ENCODE measurements at regions not wholly inside any gene's neighbourhood (a gene's known extent, or its start where the extent isn't known, plus 50 kb on each side); places are given as distances from the start of the nearest gene placed in this dataset.

GRCh38 chr7:41107938-41108448 lies 594.9 kb downstream of the INHBA start:
- no peak for DNase-seq (ENCODE audit: low spot score)
- no peak overlapping the region for H3K4me3 Mint-ChIP-seq (ENCODE audit: unreplicated experiment)

GRCh38 chr7:41107330-41107937 lies 595.5 kb downstream of the INHBA start:
- H3K4me1 Mint-ChIP-seq (ENCODE audit: low read depth) = peaks cover 38% of the 10 kb centered on the region

More at GRCh38 chr7:41107938-41108448, 594.9 kb downstream of the INHBA start:
- Mint-ChIP-seq H3K27me3 (ENCODE audit: low read depth) (no peaks in the 10 kb centered on the region), H3K9me3 (ENCODE audit: low read depth) (no peaks in the 10 kb centered on the region), H3K4me1 (ENCODE audit: low read depth) (peaks cover 38% of the 10 kb centered on the region), H3K36me3 (ENCODE audit: low read depth) (peaks cover 2% of the 10 kb centered on the region), H3K27ac (ENCODE audit: unreplicated experiment) (no peak overlapping the region)
- TF ChIP-seq CTCF (IDR thresholded peaks at IDR 0.05) = no peak

GRCh38 chr7:41104631-41105030 lies 598.3 kb downstream of the INHBA start:
- Mint-ChIP-seq H3K4me3 (ENCODE audit: unreplicated experiment) (no peak overlapping the region), H3K9me3 (ENCODE audit: low read depth) (no peaks in the 10 kb centered on the region), H3K27me3 (ENCODE audit: low read depth) (no peaks in the 10 kb centered on the region), H3K36me3 (ENCODE audit: low read depth) (peaks cover 2% of the 10 kb centered on the region), H3K27ac (ENCODE audit: unreplicated experiment) (peak overlapping the region; percentile 9), H3K4me1 (ENCODE audit: low read depth) (peaks cover 31% of the 10 kb centered on the region)
- no peak for DNase-seq (ENCODE audit: low spot score)
- TF ChIP-seq CTCF (IDR thresholded peaks at IDR 0.05) = no peak

More at GRCh38 chr7:41107330-41107937, 595.5 kb downstream of the INHBA start:
- H3K36me3 Mint-ChIP-seq (ENCODE audit: low read depth) = peaks cover 2% of the 10 kb centered on the region
- no peaks in the 10 kb centered on the region for H3K27me3 Mint-ChIP-seq (ENCODE audit: low read depth)
- no peak overlapping the region for H3K27ac Mint-ChIP-seq (ENCODE audit: unreplicated experiment)
- no peak overlapping the region for H3K4me3 Mint-ChIP-seq (ENCODE audit: unreplicated experiment)
- H3K9me3 Mint-ChIP-seq (ENCODE audit: low read depth) = no peaks in the 10 kb centered on the region
- DNase-seq (ENCODE audit: low spot score) = no peak
- TF ChIP-seq CTCF (IDR thresholded peaks at IDR 0.05) = no peak

- Mint-ChIP-seq H3K36me3 (ENCODE audit: low read depth) (peaks cover 2% of the 10 kb centered on the region), H3K4me1 (ENCODE audit: low read depth) (peaks cover 26% of the 10 kb centered on the region), H3K27me3 (ENCODE audit: low read depth) (no peaks in the 10 kb centered on the region), H3K27ac (ENCODE audit: unreplicated experiment) (no peak overlapping the region), H3K4me3 (ENCODE audit: unreplicated experiment) (no peak overlapping the region), H3K9me3 (ENCODE audit: low read depth) (no peaks in the 10 kb centered on the region)
- no peak for DNase-seq (ENCODE audit: low spot score)
- no peak for TF ChIP-seq CTCF (IDR thresholded peaks at IDR 0.05)
Observed at GRCh38 chr7:41103331-41103730, 599.6 kb downstream of the INHBA start.

GRCh38 chr7:41098846-41099245 lies 604.0 kb downstream of the INHBA start:
- Mint-ChIP-seq H3K36me3 (ENCODE audit: low read depth) (peaks cover 2% of the 10 kb centered on the region), H3K27ac (ENCODE audit: unreplicated experiment) (no peak overlapping the region), H3K27me3 (ENCODE audit: low read depth) (no peaks in the 10 kb centered on the region), H3K9me3 (ENCODE audit: low read depth) (no peaks in the 10 kb centered on the region), H3K4me3 (ENCODE audit: unreplicated experiment) (no peak overlapping the region), H3K4me1 (ENCODE audit: low read depth) (peaks cover 8% of the 10 kb centered on the region)
- no peak for DNase-seq (ENCODE audit: low spot score)
- no peak for TF ChIP-seq CTCF (IDR thresholded peaks at IDR 0.05)
